AG09319 (cell line): ENCODE measurements at regions not wholly inside any gene's neighbourhood (a gene's known extent, or its start where the extent isn't known, plus 50 kb on each side); places are given as distances from the start of the nearest gene placed in this dataset.

Experiments
- DNase-seq: peaks from one replicate; pipeline ENCODE4 v3.0.0-alpha.2; 2010; ENCODE audit warnings: low read depth; ENCODE audit errors: extremely low read depth
- TF ChIP-seq, protein P1 (sequence below): IDR thresholded peaks from 2 replicates; pipeline ENCODE4 v1.5.1; 2011; ENCODE audit warnings: low read depth, mild to moderate bottlenecking, inconsistent platforms, low read length, moderate library complexity

DNA sequence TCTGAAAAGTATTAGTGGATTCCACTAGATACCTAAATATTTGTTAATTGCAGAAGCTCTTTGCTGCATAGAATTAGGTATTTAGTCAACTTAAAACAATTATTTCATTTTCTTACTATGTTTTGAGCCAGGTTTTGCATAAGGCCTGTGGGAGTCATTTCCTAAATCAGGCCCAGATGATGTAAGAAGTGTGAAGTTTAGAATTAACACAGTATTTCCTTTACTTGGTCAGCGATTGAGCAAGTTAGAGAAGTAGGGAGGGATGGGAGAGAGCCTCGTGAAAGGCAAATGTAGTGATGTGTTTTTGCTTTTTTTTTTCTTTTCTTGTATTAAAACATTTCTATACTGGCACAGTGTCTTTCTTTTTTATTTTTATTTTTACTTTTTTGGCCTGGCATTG is 711.1 kb downstream of the HDGFL1 start:
- no peak for DNase-seq
- TF ChIP-seq, protein P1, sequence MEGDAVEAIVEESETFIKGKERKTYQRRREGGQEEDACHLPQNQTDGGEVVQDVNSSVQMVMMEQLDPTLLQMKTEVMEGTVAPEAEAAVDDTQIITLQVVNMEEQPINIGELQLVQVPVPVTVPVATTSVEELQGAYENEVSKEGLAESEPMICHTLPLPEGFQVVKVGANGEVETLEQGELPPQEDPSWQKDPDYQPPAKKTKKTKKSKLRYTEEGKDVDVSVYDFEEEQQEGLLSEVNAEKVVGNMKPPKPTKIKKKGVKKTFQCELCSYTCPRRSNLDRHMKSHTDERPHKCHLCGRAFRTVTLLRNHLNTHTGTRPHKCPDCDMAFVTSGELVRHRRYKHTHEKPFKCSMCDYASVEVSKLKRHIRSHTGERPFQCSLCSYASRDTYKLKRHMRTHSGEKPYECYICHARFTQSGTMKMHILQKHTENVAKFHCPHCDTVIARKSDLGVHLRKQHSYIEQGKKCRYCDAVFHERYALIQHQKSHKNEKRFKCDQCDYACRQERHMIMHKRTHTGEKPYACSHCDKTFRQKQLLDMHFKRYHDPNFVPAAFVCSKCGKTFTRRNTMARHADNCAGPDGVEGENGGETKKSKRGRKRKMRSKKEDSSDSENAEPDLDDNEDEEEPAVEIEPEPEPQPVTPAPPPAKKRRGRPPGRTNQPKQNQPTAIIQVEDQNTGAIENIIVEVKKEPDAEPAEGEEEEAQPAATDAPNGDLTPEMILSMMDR: no peak

GRCh38 chr6:23282252-23283021 is 713.1 kb downstream of the HDGFL1 start:
- TF ChIP-seq, protein P1: no peak

DNA sequence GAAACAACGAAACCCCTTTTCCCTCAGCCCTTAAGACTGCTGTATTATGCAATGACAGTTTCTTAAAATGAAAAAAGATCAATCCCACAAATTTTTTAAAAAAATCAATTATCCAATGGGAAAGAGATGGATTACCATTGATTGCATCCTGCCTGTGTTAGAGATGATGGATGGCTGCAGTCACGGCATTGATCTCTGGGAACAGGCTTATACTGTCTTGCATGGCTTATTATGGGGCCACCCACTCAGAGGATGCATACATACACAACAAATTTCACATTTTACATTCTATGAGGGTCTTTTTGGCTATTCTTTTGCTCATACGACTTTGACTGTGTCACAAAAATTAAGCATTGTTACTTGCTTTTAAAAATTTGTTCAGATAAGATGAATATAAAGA is 724.3 kb downstream of the HDGFL1 start:
- DNase-seq: no peak
- TF ChIP-seq, protein P1: no peak

More at GRCh38 chr6:23282252-23283021, 713.1 kb downstream of the HDGFL1 start:
- no peak for DNase-seq

- no peak for DNase-seq
- TF ChIP-seq, protein P1: no peak
Measured at GRCh38 chr6:23301556-23301955, 732.2 kb downstream of the HDGFL1 start.

DNA sequence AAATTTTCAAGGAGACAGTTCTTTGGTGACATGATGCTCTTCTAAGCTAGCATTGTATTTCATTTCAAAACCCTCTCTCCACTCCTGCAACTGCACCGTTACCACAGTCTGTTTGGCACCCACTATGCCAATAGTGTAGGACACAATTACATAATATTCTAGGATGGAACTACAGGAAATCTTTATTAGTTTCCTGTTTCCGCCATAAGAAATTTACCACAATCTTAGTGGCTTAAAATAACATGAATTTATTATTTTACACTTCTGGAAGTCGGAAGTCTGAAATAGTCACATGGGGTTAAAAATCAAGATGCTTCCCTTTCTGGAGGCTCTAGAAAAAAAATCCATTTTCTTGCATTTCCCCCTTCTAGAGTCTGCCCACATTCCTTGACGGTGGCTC is 733.1 kb downstream of the HDGFL1 start:
- no peak for DNase-seq
- TF ChIP-seq, protein P1: no peak

GRCh38 chr6:23305325-23305943 is 736.1 kb downstream of the HDGFL1 start:
- TF ChIP-seq, protein P1: no peak
- DNase-seq: no peak

- TF ChIP-seq, protein P1: no peak
- DNase-seq: no peak
Measured at GRCh38 chr6:23306251-23306950, 737.0 kb downstream of the HDGFL1 start.
